ENCODE measurements at regions not wholly inside any gene's neighbourhood (a gene's known extent, or its start where the extent isn't known, plus 50 kb on each side); places are given as distances from the start of the nearest gene placed in this dataset.

DNA sequence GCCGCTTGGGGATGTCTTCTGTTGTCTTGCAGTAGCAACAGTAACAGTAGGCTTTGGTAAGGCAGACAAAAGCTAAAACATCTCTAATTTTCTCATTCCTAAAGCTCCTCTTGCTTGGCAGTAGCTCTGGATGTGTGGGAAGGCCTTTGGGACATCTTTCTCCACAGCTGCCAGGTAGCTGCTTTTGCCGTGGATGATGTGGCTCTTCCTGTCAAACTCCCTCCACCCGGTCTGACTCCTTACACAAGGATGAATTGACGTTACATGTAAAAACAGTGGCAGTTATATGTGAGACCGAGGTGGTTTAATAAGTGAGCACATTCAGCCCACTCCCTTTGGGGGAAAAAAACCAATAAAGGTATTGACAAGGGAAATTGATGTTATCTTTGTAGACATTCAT, 309.1 kb downstream of the TUSC7 start:
- Histone ChIP-seq H2BK15ac (ENCODE audit: low read length) (no peak overlapping the region), H3K23ac (ENCODE audit: insufficient read length) (no peak overlapping the region), H4K8ac (ENCODE audit: extremely low read depth, insufficient read depth, low read length) (no peak overlapping the region), H2BK120ac (replicated peaks; ENCODE audit: low read depth, low read length) (no peak overlapping the region), H3K9ac (replicated peaks in 1 of 4; ENCODE audit: extremely low read depth in 1 of 4, low read depth in 3 of 4, low read length in 3 of 4) (no peak overlapping the region), H3K27me3 (replicated peaks in 1 of 4; ENCODE audit: control insufficient read depth in 3 of 4, extremely low read depth in 1 of 4, insufficient read depth in 3 of 4, low read length in 3 of 4) (no peaks in the 10 kb centered on the region), H2BK12ac (ENCODE audit: low read depth, low read length) (no peak overlapping the region), H3K4ac (replicated peaks; ENCODE audit: insufficient read length, low read depth, low read length) (no peak overlapping the region), H3K79me1 (ENCODE audit: low read depth, low read length) (no peaks in the 10 kb centered on the region), H3K14ac (ENCODE audit: insufficient read length) (no peak overlapping the region), H2BK20ac (ENCODE audit: low read length) (no peak overlapping the region), H3K4me2 (ENCODE audit: insufficient read depth in 1 of 2, low read depth in 2 of 2, low read length in 2 of 2) (no peak overlapping the region), H3K79me2 (ENCODE audit: control insufficient read depth in 1 of 2, insufficient read depth in 2 of 2, low read length in 2 of 2) (no peaks in the 10 kb centered on the region), H3K56ac (replicated peaks; ENCODE audit: insufficient read length, low read depth, low read length) (no peak overlapping the region), H4K91ac (replicated peaks; ENCODE audit: insufficient read length, low read length) (no peak overlapping the region), H3K27ac (ENCODE audit: low read depth, low read length) (no peak overlapping the region), H4K5ac (ENCODE audit: insufficient read length, low read depth, low read length) (no peak overlapping the region), H3K36me3 (ENCODE audit: control insufficient read depth in 2 of 4, insufficient read depth in 4 of 4, low read length in 3 of 4) (no peaks in the 10 kb centered on the region), H3K4me1 (replicated peaks in 1 of 4; ENCODE audit: control insufficient read depth in 3 of 4, insufficient read depth in 4 of 4, low read length in 3 of 4) (no peaks in the 10 kb centered on the region), H4K20me1 (replicated peaks in 1 of 2; ENCODE audit: control insufficient read depth in 1 of 2, insufficient read depth in 2 of 2, low read length in 2 of 2) (no peaks in the 10 kb centered on the region), H3K18ac (ENCODE audit: extremely low read depth, low read length) (no peak overlapping the region), H3K9me3 (ENCODE audit: insufficient read depth in 2 of 2, low read depth in 1 of 2, low read length in 1 of 2) (no peaks in the 10 kb centered on the region), H2AFZ (ENCODE audit: low read length) (no peak overlapping the region), H2AK5ac (ENCODE audit: low read depth, low read length) (no peak overlapping the region), H3K4me3 (ENCODE audit: extremely low read depth in 1 of 4, insufficient read depth in 2 of 4, low read depth in 3 of 4, low read length in 4 of 4) (no peak overlapping the region), H2BK5ac (ENCODE audit: low read depth, low read length) (no peak overlapping the region), H3K23me2 (ENCODE audit: low read depth, low read length) (no peaks in the 10 kb centered on the region)
- POLR2A ChIA-PET (ENCODE audit: partially characterized antibody) = no interaction called here
- no peak for DNase-seq (ENCODE audit: low read depth in 1 of 2, low spot score in 2 of 2)
- CTCF ChIA-PET (ENCODE audit: partially characterized antibody) = interaction anchor here (0.6 to 2.4 kb wide), 29 partner anchors 10 to 982 kb away, joined by 3 to 17 read pairs (median 4); no protein-coding TSS in a partner anchor
- 80% methylated on average over 5 of the region's 5 CpGs; no CpG with 5 or more reads in 1 of the 2 experiments for WGBS, 2 experiments (ENCODE audit: extremely low coverage in 1 of 2, insufficient coverage in 1 of 2, insufficient read length in 1 of 2, insufficient replicate concordance in 2 of 2, low coverage in 1 of 2, low lambda C conversion rate in 2 of 2, missing lambda C conversion rate in 1 of 2)
- FAIRE-seq = no peak
- TF ChIP-seq ATF3 (IDR thresholded peaks at IDR 0.05; ENCODE audit: insufficient read depth, low read depth, low read length) (no peak), TCF12 (IDR thresholded peaks at IDR 0.05; ENCODE audit: low read depth, low read length) (no peak), KDM1A (IDR thresholded peaks at IDR 0.05; ENCODE audit: borderline replicate concordance, low read length) (no peak), POLR2A (IDR thresholded peaks at IDR 0.05; ENCODE audit: control extremely low read depth in 1 of 2, low read depth in 2 of 2, low read length in 2 of 2) (no peak), MAX (IDR thresholded peaks at IDR 0.05) (no peak), TAF7 (optimal IDR thresholded peaks at IDR 0.05; ENCODE audit: borderline replicate concordance, low read depth, low read length) (no peak), CREB1 (IDR thresholded peaks at IDR 0.05) (no peak), GTF2F1 (IDR thresholded peaks at IDR 0.05; ENCODE audit: borderline replicate concordance, low read depth, low read length) (no peak)
- TF ChIP-seq, protein P1, sequence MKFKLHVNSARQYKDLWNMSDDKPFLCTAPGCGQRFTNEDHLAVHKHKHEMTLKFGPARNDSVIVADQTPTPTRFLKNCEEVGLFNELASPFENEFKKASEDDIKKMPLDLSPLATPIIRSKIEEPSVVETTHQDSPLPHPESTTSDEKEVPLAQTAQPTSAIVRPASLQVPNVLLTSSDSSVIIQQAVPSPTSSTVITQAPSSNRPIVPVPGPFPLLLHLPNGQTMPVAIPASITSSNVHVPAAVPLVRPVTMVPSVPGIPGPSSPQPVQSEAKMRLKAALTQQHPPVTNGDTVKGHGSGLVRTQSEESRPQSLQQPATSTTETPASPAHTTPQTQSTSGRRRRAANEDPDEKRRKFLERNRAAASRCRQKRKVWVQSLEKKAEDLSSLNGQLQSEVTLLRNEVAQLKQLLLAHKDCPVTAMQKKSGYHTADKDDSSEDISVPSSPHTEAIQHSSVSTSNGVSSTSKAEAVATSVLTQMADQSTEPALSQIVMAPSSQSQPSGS (IDR thresholded peaks at IDR 0.05; ENCODE audit: low read length) = no peak
- TF ChIP-seq, protein P2, sequence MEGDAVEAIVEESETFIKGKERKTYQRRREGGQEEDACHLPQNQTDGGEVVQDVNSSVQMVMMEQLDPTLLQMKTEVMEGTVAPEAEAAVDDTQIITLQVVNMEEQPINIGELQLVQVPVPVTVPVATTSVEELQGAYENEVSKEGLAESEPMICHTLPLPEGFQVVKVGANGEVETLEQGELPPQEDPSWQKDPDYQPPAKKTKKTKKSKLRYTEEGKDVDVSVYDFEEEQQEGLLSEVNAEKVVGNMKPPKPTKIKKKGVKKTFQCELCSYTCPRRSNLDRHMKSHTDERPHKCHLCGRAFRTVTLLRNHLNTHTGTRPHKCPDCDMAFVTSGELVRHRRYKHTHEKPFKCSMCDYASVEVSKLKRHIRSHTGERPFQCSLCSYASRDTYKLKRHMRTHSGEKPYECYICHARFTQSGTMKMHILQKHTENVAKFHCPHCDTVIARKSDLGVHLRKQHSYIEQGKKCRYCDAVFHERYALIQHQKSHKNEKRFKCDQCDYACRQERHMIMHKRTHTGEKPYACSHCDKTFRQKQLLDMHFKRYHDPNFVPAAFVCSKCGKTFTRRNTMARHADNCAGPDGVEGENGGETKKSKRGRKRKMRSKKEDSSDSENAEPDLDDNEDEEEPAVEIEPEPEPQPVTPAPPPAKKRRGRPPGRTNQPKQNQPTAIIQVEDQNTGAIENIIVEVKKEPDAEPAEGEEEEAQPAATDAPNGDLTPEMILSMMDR (IDR thresholded peaks at IDR 0.05; ENCODE audit: control extremely low read depth in 1 of 3, insufficient read depth in 1 of 3, low read depth in 1 of 3, low read length in 3 of 3) = no peak
